HEK293 (cell line): ENCODE measurements at regions not wholly inside any gene's neighbourhood (a gene's known extent, or its start where the extent isn't known, plus 50 kb on each side); places are given as distances from the start of the nearest gene placed in this dataset.

ENCODE experiments used
- CTCF ChIA-PET: fragments of 350-600 bp; formaldehyde crosslinking; extraction: SDS; loops from one replicate; lab custom pipeline; 2021; ENCODE audit warnings: antibody characterized with exemption; lab: Yijun Ruan, JAX
- POLR2A ChIA-PET: fragments of 300-600 bp; formaldehyde crosslinking; extraction: SDS; loops from one replicate; lab custom pipeline; 2020; ENCODE audit warnings: antibody characterized with exemption, inconsistent platforms; lab: Yijun Ruan, JAX
- H3K27ac ChIP-seq: fragments of 200-500 bp; sonication (Bioruptor generic); 2 replicates; pipeline ENCODE4 v1.5.1; 2014; ENCODE audit warnings: low read depth, low read length, control low read depth, inconsistent platforms; ENCODE audit errors: extremely low read depth
- H3K36me3 ChIP-seq, 2 experiments: fragments of 200-500 bp in 1 of 2; sonication (Bioruptor generic) in 1 of 2; 1 replicate in 1 of 2; 2 replicates in 1 of 2; pipeline ENCODE4 v1.5.1; 2014 to 2017; ENCODE audit warnings: inconsistent platforms in 2 of 2, low read length in 2 of 2; ENCODE audit not compliant: control insufficient read depth in 2 of 2, insufficient read depth in 1 of 2
- H3K4me1 ChIP-seq: fragments of 200-500 bp; sonication (Bioruptor generic); 2 replicates; pipeline ENCODE4 v1.5.1; 2014; ENCODE audit warnings: mild to moderate bottlenecking, low read length, inconsistent platforms; ENCODE audit not compliant: control insufficient read depth, insufficient read depth
- H3K4me3 ChIP-seq: 2 replicates; pipeline ENCODE4 v1.5.1; 2011; ENCODE audit warnings: low read depth, mild to moderate bottlenecking, control low read depth, low read length, moderate library complexity
- H3K9me3 ChIP-seq: fragments of 200-500 bp; sonication (Bioruptor generic); 2 replicates; pipeline ENCODE4 v1.5.1; 2014; ENCODE audit warnings: low read depth, low read length, inconsistent platforms; ENCODE audit not compliant: control insufficient read depth, insufficient read depth
- ELK4 ChIP-seq: IDR thresholded peaks from 2 replicates; pipeline ENCODE4 v1.6.1; 2011; ENCODE audit warnings: mild to moderate bottlenecking, low read depth, low read length, borderline replicate concordance
- IKZF3 ChIP-seq: fragments of 450-650 bp; IDR thresholded peaks from 2 replicates; pipeline ENCODE4 v1.5.0; 2018; ENCODE audit warnings: missing biosample characterization, mild to moderate bottlenecking, missing genetic modification characterization, moderate library complexity
- KLF17 ChIP-seq: fragments of 450-650 bp; formaldehyde crosslinking; IDR thresholded peaks from 2 replicates; pipeline ENCODE4 v1.5.1; 2016; ENCODE audit warnings: missing biosample characterization, missing genetic modification characterization
- REST ChIP-seq: fragments of 450-650 bp; formaldehyde crosslinking; IDR thresholded peaks from 2 replicates; pipeline ENCODE4 v1.5.1; 2016; ENCODE audit warnings: missing biosample characterization, missing genetic modification characterization
- WT1 ChIP-seq: fragments of 450-650 bp; formaldehyde crosslinking; IDR thresholded peaks from 2 replicates; pipeline ENCODE4 v1.5.1; 2016; ENCODE audit warnings: missing biosample characterization, missing genetic modification characterization
- ZFP3 ChIP-seq: fragments of 450-650 bp; formaldehyde crosslinking; IDR thresholded peaks from 2 replicates; pipeline ENCODE4 v1.5.1; 2016; ENCODE audit warnings: low read depth, missing biosample characterization, missing genetic modification characterization
- ZNF184 ChIP-seq: fragments of 450-650 bp; IDR thresholded peaks from 2 replicates; pipeline ENCODE4 v1.5.1; 2018; ENCODE audit warnings: missing biosample characterization, mild to moderate bottlenecking, missing genetic modification characterization
- ZNF2 ChIP-seq: fragments of 450-650 bp; formaldehyde crosslinking; IDR thresholded peaks from 2 replicates; pipeline ENCODE4 v1.5.1; 2016; ENCODE audit warnings: missing biosample characterization, missing genetic modification characterization
- ZNF223 ChIP-seq: fragments of 450-650 bp; formaldehyde crosslinking; IDR thresholded peaks from 2 replicates; pipeline ENCODE4 v1.5.1; 2016; ENCODE audit warnings: missing biosample characterization, missing genetic modification characterization
- ZNF274 ChIP-seq, 2 experiments: fragments of 200-500 bp in 1 of 2; fragments of 450-650 bp in 1 of 2; sonication (Bioruptor generic) in 1 of 2; formaldehyde crosslinking in 1 of 2; IDR thresholded peaks; 2 replicates each; pipeline versions ENCODE4 v1.5.1 to v1.6.1; 2014 to 2016; ENCODE audit warnings: borderline replicate concordance in 1 of 2, inconsistent platforms in 1 of 2, low read length in 1 of 2, missing biosample characterization in 1 of 2, missing genetic modification characterization in 1 of 2
- ZNF292 ChIP-seq: fragments of 450-650 bp; formaldehyde crosslinking; IDR thresholded peaks from 2 replicates; pipeline ENCODE4 v1.5.1; 2016; ENCODE audit warnings: low read depth, missing biosample characterization, missing genetic modification characterization, borderline replicate concordance
- ZNF311 ChIP-seq: fragments of 450-650 bp; formaldehyde crosslinking; IDR thresholded peaks from 2 replicates; pipeline ENCODE4 v1.5.1; 2017; ENCODE audit warnings: missing biosample characterization, missing genetic modification characterization, borderline replicate concordance
- ZNF391 ChIP-seq: fragments of 450-650 bp; formaldehyde crosslinking; IDR thresholded peaks from 2 replicates; pipeline ENCODE4 v1.5.1; 2016; ENCODE audit warnings: low read depth, missing biosample characterization, missing genetic modification characterization, borderline replicate concordance
- ZNF394 ChIP-seq: fragments of 450-650 bp; formaldehyde crosslinking; IDR thresholded peaks from 2 replicates; pipeline ENCODE4 v1.5.1; 2016; ENCODE audit warnings: missing biosample characterization, missing genetic modification characterization, mild to moderate bottlenecking, moderate library complexity, borderline replicate concordance
- ZNF501 ChIP-seq: fragments of 450-650 bp; formaldehyde crosslinking; IDR thresholded peaks from 2 replicates; pipeline ENCODE4 v1.5.1; 2016; ENCODE audit warnings: missing biosample characterization, missing genetic modification characterization
- ZNF555 ChIP-seq: fragments of 450-650 bp; formaldehyde crosslinking; conservative IDR thresholded peaks from 2 replicates; pipeline ENCODE4 v1.5.1; 2017; ENCODE audit warnings: missing biosample characterization, mild to moderate bottlenecking, missing genetic modification characterization, inconsistent platforms
- ZNF747 ChIP-seq: fragments of 450-650 bp; formaldehyde crosslinking; IDR thresholded peaks from 2 replicates; pipeline ENCODE4 v1.5.1; 2016; ENCODE audit warnings: missing biosample characterization, missing genetic modification characterization
- ZNF777 ChIP-seq: fragments of 450-650 bp; formaldehyde crosslinking; IDR thresholded peaks from 2 replicates; pipeline ENCODE4 v1.5.1; 2017; ENCODE audit warnings: missing biosample characterization, missing genetic modification characterization, borderline replicate concordance
- TF ChIP-seq, protein P1 (sequence below): fragments of 450-650 bp; formaldehyde crosslinking; IDR thresholded peaks from 2 replicates; pipeline ENCODE4 v1.5.1; 2016; ENCODE audit warnings: missing biosample characterization, missing genetic modification characterization
- TF ChIP-seq, protein P2 (sequence below): fragments of 450-650 bp; formaldehyde crosslinking; IDR thresholded peaks from 2 replicates; pipeline ENCODE4 v1.5.1; 2016; ENCODE audit warnings: missing biosample characterization, missing genetic modification characterization

DNA sequence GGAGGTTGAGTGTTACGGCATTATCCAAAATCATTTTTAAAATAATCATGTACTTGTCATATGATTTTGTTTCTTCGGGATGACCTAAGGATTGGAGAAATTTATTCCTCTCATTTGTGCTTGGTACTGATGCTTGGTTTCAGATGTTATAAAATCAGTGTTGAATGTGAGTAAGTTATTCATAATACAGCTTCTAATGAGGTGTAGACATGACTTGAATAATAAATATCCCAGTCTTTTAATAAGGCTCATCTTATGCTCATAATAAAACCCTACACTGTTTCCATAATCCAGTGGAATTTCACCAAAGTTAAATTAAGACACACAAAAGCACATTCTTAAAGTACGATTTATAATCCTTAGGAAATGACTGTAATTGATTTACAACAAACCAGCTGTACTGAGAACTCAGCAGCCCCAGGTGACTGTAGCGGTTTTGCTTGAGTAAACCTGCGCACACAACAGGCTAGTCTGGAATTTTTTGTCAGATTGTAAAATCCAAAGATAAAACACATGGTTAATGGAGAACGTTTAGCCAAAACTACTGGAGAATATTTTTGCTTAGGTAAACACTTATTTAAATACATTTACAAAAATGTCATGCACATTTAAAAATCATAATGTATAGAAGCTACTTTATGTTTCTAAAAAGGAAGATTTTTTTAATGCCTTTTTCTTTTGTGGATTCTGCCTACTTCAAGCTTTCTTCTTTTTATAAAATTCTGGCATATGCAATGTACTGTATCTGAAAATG, 609.8 kb upstream of the GRAMD2B start:
- ChIA-PET POLR2A (no interaction called here), CTCF (no interaction called here)
- H3K4me1 ChIP-seq: no peaks in the 10 kb centered on the region
- no peaks in the 10 kb centered on the region for H3K9me3 ChIP-seq
- H3K4me3 ChIP-seq: no peak overlapping the region
- H3K36me3 ChIP-seq: no peaks in the 10 kb centered on the region
- H3K27ac ChIP-seq: no peak overlapping the region
- TF ChIP-seq ZNF747 (tag by site-specific recombination) (no peak), ZNF184 (tag by site-specific recombination) (no peak), KLF17 (tag by site-specific recombination) (no peak), ZNF223 (tag by site-specific recombination) (no peak), WT1 (no peak), ZNF777 (tag by site-specific recombination) (no peak), ZNF555 (tag by site-specific recombination) (no peak), ZNF311 (tag by site-specific recombination) (no peak), ZNF274 (IDR thresholded peaks at IDR 0.05; ENCODE audit: low read length) (no peak), ZNF274 (tag by site-specific recombination; IDR thresholded peaks at IDR 0.05; ENCODE audit: borderline replicate concordance) (no peak), REST (tag by site-specific recombination) (no peak), ZNF2 (tag by site-specific recombination) (no peak), ZNF501 (tag by site-specific recombination) (no peak), ZNF394 (tag by site-specific recombination) (no peak), ELK4 (no peak), ZNF391 (tag by site-specific recombination) (no peak), IKZF3 (tag by site-specific recombination) (no peak), ZFP3 (no peak), ZNF292 (tag by site-specific recombination) (no peak)
- TF ChIP-seq, protein P1, sequence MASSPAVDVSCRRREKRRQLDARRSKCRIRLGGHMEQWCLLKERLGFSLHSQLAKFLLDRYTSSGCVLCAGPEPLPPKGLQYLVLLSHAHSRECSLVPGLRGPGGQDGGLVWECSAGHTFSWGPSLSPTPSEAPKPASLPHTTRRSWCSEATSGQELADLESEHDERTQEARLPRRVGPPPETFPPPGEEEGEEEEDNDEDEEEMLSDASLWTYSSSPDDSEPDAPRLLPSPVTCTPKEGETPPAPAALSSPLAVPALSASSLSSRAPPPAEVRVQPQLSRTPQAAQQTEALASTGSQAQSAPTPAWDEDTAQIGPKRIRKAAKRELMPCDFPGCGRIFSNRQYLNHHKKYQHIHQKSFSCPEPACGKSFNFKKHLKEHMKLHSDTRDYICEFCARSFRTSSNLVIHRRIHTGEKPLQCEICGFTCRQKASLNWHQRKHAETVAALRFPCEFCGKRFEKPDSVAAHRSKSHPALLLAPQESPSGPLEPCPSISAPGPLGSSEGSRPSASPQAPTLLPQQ (tag by site-specific recombination): no peak
- TF ChIP-seq, protein P2, sequence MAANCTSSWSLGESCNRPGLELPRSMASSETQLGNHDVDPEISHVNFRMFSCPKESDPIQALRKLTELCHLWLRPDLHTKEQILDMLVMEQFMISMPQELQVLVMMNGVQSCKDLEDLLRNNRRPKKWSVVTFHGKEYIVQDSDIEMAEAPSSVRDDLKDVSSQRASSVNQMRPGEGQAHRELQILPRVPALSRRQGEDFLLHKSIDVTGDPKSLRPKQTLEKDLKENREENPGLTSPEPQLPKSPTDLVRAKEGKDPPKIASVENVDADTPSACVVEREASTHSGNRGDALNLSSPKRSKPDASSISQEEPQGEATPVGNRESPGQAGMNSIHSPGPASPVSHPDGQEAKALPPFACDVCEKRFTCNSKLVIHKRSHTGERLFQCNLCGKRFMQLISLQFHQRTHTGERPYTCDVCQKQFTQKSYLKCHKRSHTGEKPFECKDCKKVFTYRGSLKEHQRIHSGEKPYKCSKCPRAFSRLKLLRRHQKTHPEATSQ: no peak
